SK-N-MC (cell line): ENCODE measurements at regions not wholly inside any gene's neighbourhood (a gene's known extent, or its start where the extent isn't known, plus 50 kb on each side); places are given as distances from the start of the nearest gene placed in this dataset.
A peak's percentile ranks its signal among the peaks of the same experiment; 100 is the strongest.

Experiments
- DNase-seq: peaks from one replicate; pipeline ENCODE4 v3.0.0-alpha.2; 2011; ENCODE audit warnings: low read depth, low spot score
- H3K27ac ChIP-seq: fragments of 200-600 bp; sonication (generic); 2 replicates; pipeline ENCODE4 v1.5.1; 2016; ENCODE audit warnings: mixed run types
- H3K36me3 ChIP-seq: fragments of 200-600 bp; sonication (generic); 2 replicates; pipeline ENCODE4 v1.6.1; 2017; ENCODE audit warnings: antibody characterized with exemption, low read length, mixed read lengths; ENCODE audit not compliant: insufficient read depth
- H3K4me3 ChIP-seq: fragments of 200-600 bp; sonication (generic); 2 replicates; pipeline ENCODE4 v1.5.1; 2016
- H3K9ac ChIP-seq: fragments of 200-600 bp; sonication (generic); 2 replicates; pipeline ENCODE4 v1.8.0; 2017; ENCODE audit warnings: mixed run types, mixed read lengths; ENCODE audit not compliant: insufficient read length
- H3K9me3 ChIP-seq: fragments of 200-600 bp; sonication (generic); 2 replicates; pipeline ENCODE4 v1.6.1; 2017; ENCODE audit warnings: low read depth, mild to moderate bottlenecking, antibody characterized with exemption, low read length, moderate library complexity, mixed read lengths
- EZH2 ChIP-seq: fragments of 200-600 bp; sonication (generic); IDR thresholded peaks from one replicate; pipeline ENCODE4 v1.6.1; 2017; ENCODE audit warnings: antibody characterized with exemption
- FOXP2 ChIP-seq: optimal IDR thresholded peaks from 2 replicates; pipeline ENCODE3; 2011; ENCODE audit warnings: mild to moderate bottlenecking, moderate library complexity; ENCODE audit not compliant: insufficient read depth; ENCODE audit errors: extremely low read length, control extremely low read depth
- POLR2AphosphoS5 ChIP-seq: IDR thresholded peaks from 2 replicates; pipeline ENCODE4 v1.6.1; 2012; ENCODE audit warnings: mild to moderate bottlenecking, low read depth, low read length, borderline replicate concordance

DNA sequence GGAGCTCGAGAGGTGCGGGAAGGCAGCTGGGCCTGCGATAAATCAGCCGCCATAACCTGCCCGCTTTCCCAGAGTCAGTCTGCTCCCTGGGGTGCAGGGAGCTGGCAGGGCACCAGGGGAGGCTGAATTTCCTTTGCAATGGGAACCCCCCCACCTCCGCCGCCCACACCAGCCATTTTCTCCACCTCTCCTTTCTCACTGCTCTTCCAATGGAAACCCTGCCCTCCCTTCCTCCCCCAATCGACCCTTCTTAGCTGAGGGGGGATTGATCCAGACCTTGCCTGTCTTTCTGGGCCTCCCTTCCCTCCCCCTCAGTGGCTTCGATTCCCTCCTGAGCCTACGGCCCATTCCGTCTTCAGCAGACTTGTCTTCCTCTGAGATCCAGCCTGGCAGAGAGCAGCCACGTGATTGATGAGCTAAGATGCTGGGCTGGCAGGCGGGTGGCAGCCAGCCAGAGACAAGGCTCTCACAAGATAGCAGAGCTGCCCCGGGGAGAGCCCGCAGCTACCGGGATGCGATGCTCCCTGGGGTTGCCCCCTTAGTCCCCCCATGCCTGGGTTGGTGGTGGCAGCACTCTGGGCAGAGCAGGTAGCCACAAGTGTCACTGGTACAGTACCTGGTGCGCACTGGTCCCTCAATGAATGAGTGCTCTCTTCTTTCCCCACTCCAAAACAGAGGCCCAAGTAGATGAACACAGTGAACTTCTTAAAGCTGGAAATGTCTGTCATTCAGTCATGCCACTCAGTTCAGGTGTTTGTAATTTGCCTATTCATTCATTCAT, 53.7 kb upstream of the FABP6 start:
- TF ChIP-seq EZH2 (no peak), POLR2AphosphoS5 (peak; percentile 19; the same call in 1 of the 2 replicates), FOXP2 (no peak)
- Histone ChIP-seq H3K4me3 (peak overlapping the region; percentile 36; the same call in 1 of the 2 replicates), H3K9ac (no peak overlapping the region), H3K9me3 (no peaks in the 10 kb centered on the region), H3K36me3 (no peaks in the 10 kb centered on the region), H3K27ac (no peak overlapping the region)
- DNase-seq = no peak

DNA sequence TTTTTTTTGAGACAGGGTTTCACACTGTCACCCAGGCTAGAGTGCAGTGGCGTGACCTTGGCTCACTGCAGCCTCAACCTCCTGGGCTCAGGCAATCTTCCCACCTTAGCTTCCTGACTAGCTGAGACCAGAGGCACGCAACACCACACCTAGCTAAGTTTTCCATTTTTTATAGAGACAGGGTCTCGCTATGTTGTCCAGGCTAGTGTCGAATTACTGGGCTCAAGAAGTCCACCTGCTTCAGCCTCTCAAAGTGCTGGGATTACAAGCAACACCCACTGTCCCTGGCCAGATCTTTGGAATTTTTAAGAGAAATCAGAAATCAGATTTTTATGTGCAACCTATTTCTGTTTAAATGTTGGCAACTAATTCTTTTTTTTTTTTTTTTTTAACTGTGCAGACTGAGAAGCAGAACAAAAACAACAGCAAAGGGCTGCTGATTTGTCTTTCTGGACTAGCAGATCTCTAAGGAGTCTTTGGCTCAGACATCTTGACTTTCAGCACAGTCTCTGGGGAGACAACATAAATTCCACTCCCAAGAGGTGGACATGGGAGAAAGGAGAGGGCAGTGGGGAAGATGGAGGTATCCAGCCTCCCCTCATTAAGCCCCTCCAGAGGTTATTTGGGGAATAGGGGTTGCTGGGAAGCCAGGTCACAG, 54.4 kb upstream of the FABP6 start:
- H3K9ac ChIP-seq = no peak overlapping the region
- no peaks in the 10 kb centered on the region for H3K36me3 ChIP-seq
- 0 out of 2 replicates have a peak overlapping the region, but pooled peaks have one; percentile 36 for H3K4me3 ChIP-seq
- no peaks in the 10 kb centered on the region for H3K9me3 ChIP-seq
- H3K27ac ChIP-seq = no peak overlapping the region
- TF ChIP-seq FOXP2 (no peak), POLR2AphosphoS5 (no peak), EZH2 (no peak)
- DNase-seq = no peak

- Histone ChIP-seq H3K36me3 (no peaks in the 10 kb centered on the region), H3K4me3 (no peak overlapping the region), H3K9me3 (no peaks in the 10 kb centered on the region), H3K9ac (no peak overlapping the region), H3K27ac (no peak overlapping the region)
- TF ChIP-seq FOXP2 (no peak), POLR2AphosphoS5 (no peak), EZH2 (no peak)
- no peak for DNase-seq
Measured at GRCh38 chr5:160174290-160174689, 55.0 kb upstream of the FABP6 start.

DNA sequence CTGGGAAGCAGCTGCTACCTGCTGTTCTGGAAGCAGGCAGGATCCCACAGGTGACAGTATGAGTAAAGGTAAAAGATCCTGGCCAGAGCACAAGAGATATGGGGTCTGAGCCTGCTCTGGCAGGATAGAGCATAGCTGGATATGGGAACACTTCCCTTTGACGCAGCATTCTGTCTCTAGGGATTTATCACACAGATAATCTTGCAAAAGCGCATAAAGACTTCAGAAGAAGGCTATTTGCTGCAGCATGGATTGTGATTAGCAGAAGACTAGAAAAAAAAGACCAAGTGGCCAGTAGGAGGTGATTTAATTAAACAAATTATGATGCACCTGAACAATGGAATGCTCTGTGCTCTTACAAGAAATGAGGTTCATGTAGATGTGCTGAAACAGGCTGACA, 52.4 kb upstream of the PWWP2A start:
- Histone ChIP-seq H3K36me3 (no peaks in the 10 kb centered on the region), H3K4me3 (no peak overlapping the region), H3K9me3 (no peaks in the 10 kb centered on the region), H3K27ac (0 out of 2 replicates have a peak overlapping the region, but pooled peaks have one; percentile 3), H3K9ac (no peak overlapping the region)
- no peak for DNase-seq
- TF ChIP-seq FOXP2 (no peak), EZH2 (no peak), POLR2AphosphoS5 (no peak)

GRCh38 chr5:160169326-160169725, 50.1 kb upstream of the PWWP2A start:
- DNase-seq = no peak
- TF ChIP-seq POLR2AphosphoS5 (no peak), FOXP2 (no peak), EZH2 (no peak)
- H3K9ac ChIP-seq = no peak overlapping the region
- H3K27ac ChIP-seq = 0 out of 2 replicates have a peak overlapping the region, but pooled peaks have one; percentile 25
- H3K9me3 ChIP-seq = no peaks in the 10 kb centered on the region
- H3K4me3 ChIP-seq = no peak overlapping the region
- no peaks in the 10 kb centered on the region for H3K36me3 ChIP-seq
